Activated CD4-positive, alpha-beta T cell treated with anti-CD3 and anti-CD28 coated beads, Interleukin-2, Interleukin-4, amounts not matched to agents 100 ng/mL and 50 ng/mL, durations not matched to agents 16 hours and 8 hours (primary cell): ENCODE measurements at regions not wholly inside any gene's neighbourhood (a gene's known extent, or its start where the extent isn't known, plus 50 kb on each side); places are given as distances from the start of the nearest gene placed in this dataset.

Experiments
- DNase-seq: peaks from one replicate; pipeline ENCODE4 v3.0.0-alpha.2; 2020; ENCODE audit warnings: low spot score

GRCh38 chr2:23200068-23200786, 184.8 kb upstream of the KLHL29 start:
- DNase-seq = no peak

DNA sequence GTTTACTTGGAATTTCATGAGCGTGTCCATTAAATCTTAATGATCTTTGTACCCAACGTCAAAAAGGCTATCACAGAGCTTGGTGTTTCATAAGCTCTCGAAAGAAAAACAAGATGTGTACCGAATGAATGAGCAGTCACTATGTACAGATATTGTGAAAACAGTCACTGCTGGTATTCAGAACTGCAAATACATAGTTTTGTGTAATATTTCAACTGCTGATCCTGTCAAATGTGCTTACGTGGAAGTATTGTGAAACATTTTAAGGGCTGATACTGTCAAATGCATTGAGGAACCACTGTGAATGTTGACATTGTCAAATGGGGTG, 184.2 kb upstream of the KLHL29 start:
- DNase-seq = no peak

- DNase-seq = no peak
Observed at GRCh38 chr2:23203383-23203782, 181.6 kb upstream of the KLHL29 start.

- DNase-seq = no peak
Observed at GRCh38 chr2:23204685-23205242, 180.2 kb upstream of the KLHL29 start.

DNA sequence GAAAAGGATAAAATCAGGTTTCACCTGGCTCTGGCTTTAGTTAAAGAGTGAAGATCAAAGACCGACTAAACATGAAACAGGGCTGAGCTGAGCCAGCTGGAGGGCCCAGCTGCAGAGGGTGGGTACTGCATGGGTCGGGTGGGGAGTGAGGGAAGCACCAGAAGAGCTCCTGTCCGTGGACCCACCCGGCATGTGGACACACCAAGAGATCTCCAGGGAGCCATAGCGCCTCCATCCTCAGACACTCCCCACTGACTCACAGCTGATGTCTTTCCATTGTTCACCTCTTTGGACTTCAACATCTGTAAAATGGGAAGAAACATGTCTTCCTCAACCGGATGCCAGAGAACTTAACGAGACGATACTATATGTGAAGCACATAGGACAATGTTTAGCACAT, 178.3 kb upstream of the KLHL29 start:
- DNase-seq = no peak

DNA sequence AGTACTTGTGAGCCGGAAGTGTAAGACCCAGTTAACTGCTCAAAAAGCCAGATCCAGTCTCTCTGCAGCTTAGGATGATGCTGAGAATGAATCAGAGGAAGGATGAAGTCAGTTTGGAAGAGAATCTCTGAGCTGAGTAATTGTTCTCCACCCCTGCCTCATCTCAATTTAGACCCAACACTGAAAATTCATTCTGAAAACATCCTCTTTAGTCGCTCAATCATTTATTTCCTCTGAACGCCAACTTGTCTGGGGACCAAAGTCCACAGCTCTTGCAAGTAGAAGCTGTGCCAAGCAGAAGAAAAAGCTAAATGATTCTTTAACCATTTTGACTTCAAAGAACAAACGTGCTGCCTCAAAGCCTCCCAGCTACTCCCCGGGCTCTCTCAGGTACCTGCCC, 177.1 kb upstream of the KLHL29 start:
- DNase-seq = no peak

DNA sequence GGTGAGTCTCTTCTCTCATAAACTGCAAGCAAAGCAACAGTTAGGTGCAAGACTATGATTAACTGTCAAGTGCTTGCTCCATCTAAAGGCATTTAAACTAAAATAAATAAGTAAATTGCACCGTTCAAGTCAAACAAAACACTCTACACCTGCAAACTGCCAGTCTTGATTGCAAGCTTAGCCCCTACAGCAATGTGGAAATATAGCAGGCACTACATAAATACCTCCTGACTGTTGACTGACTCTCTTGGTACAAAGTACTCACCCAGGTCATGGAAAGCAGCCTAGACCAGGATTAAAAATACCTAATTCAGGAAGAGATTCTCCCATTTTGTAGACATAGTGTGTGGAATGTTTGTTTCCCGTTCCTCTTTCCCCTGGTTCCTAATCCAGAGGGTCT, 176.6 kb upstream of the KLHL29 start:
- DNase-seq = no peak

GRCh38 chr2:23209059-23209458, 175.9 kb upstream of the KLHL29 start:
- DNase-seq = no peak

GRCh38 chr2:23211987-23212583, 172.9 kb upstream of the KLHL29 start:
- DNase-seq = no peak

GRCh38 chr2:23213196-23213595, 171.8 kb upstream of the KLHL29 start:
- DNase-seq = no peak

GRCh38 chr2:23215016-23215415, 170.0 kb upstream of the KLHL29 start:
- DNase-seq = no peak

DNA sequence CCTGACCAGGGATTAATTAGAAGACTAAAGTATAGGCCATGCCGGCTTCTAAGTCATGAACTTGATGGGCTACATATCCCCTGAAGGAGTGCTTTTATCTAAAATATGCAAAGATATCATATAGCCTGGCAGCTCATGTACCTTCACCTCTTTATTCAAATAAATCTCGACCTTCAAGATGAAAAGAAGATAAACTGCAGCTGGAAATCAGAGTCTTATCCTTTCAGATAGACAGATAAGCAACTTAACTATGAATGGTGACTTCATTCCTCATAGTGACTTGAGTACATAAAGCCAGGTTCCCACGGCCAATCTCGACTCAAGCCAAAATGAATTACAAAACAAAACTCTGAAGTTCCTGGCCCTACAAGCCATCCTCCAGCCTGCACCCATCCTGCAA, 165.3 kb upstream of the KLHL29 start:
- no peak for DNase-seq

DNA sequence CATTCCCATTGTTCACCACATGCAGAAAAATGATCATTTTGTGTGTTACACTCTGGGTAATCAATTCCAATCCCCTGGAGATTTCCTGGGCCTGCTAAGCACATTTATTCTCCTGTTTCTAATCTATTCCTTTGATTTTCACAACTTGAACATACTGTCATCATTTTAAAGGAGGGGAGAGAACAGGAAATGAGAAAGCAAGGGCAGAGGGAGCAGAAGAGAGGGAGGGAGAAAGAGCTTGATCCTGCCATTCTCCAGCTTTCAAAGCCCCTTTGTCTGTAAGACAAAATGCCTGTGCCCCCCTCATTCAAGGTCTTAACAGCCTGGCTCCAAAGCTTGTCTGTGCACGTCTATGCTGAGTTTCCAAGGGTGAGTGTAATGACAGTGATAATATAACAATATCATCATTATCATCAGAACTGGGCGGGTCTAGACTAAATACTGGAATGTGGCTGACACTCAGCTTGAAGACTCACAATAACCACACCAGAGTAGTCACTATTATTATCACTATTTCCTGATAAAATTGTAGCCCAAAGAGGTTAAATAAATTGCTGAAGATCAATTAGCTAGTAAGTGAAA, 164.4 kb upstream of the KLHL29 start:
- DNase-seq = no peak

DNA sequence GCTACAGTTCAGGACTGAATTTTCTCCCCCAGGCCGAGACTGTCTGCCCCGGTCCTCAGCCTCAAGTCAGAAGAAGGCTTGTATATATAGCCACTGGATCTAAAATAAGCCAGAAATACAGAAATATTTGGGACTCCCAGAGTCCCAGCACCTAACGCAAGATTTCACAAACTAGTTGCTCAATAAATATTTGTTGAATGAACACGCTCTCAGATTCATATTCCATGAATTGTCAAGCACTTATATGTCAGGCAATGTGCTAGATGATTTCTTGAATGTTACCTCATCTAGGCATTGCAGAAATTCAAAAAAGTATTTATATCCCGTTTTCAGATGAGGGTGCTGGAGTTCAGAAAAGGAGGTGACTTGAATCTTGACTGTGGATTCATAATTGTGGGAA, 163.7 kb upstream of the KLHL29 start:
- DNase-seq = no peak

DNA sequence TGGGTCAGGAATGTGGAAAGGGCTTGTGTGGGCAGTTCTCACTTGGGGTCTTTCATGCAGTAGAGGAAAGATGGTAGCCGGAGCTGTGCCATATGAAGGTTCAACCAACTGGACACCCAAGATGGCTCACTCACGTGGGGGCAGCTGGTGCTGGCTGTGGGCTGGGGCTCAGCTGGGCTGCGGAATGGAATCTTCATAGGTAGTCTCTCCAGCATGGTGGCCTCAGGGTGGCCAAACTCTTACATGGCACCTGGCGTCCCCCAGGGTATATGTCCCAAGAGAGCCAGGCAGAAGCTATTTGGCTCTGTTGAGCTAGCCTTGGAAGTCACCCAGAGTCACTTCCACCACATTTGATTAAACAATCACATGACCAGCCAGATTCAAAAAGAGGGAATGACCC, 163.1 kb upstream of the KLHL29 start:
- no peak for DNase-seq

GRCh38 chr2:23230885-23231284, 154.1 kb upstream of the KLHL29 start:
- DNase-seq = no peak

DNA sequence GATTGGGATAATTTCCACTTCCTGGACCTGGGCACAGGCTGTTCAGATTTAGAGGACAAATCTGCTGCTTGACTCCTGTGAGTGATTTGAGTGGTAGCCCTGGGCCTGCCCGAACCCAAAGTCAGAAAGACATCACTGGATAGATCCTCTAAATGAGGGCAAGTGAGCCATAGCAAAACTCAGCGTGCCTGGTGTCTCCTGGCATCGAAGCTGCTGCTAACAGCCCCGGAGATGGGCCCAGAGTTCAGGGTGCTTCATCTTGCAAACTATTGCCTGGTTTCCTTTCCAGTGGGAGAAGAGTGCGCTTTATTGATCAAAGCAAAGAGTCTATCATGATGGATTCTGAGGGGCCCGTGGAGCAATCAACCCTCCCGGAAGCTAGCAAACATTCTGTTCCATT, 153.1 kb upstream of the KLHL29 start:
- no peak for DNase-seq

DNA sequence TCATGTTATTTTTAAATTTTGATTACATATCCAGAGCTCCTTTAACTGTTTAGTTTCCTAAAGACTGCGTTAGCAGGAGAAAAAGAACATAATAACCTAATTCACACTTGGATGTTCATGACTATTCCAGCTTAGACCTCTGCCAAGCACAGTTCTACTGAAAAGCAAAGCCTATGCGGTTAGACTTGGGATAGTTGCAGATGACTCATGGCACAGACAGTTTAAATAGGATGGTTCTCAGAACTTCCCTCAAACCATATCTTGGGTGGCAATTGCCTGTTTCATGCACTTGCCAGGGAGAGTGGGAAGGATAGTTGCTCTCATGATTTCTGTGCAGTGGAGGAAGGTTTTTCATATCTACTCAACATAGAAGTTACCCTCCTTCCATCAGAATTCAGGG, 149.7 kb upstream of the KLHL29 start:
- no peak for DNase-seq

- no peak for DNase-seq
Observed at GRCh38 chr2:23235736-23236135, 149.2 kb upstream of the KLHL29 start.

GRCh38 chr2:23237147-23237546, 147.8 kb upstream of the KLHL29 start:
- DNase-seq = no peak

GRCh38 chr2:23238011-23238657, 146.8 kb upstream of the KLHL29 start:
- DNase-seq = no peak

DNA sequence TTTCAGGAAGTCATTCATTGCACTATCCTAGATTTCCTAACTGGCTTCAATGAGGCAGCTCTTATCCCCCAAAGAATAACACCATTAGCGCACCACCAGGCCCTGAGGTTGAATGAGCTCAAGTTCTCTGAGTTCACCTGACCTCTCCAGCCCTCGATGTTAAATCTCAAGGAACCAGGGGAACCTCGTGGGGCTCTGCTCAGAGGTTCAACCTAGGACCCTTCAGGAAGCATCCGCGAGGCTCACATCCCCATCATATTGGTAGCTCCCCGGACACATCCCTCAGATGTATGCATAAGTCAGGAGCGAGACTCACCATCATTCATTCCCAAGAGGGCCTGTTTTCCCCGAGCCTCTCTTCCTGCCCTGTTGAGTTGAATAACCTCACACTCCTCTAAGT, 145.6 kb upstream of the KLHL29 start:
- no peak for DNase-seq

GRCh38 chr2:23241121-23241520, 143.9 kb upstream of the KLHL29 start:
- no peak for DNase-seq
